RWPE1 (cell line): ENCODE measurements at regions not wholly inside any gene's neighbourhood (a gene's known extent, or its start where the extent isn't known, plus 50 kb on each side); places are given as distances from the start of the nearest gene placed in this dataset.

Experiments used
- CTCF ChIA-PET: fragments of 350-600 bp; sonication (Branson Sonifier 250); formaldehyde crosslinking; extraction: SDS; loops from one replicate; lab custom pipeline; 2021; lab: Yijun Ruan, JAX
- POLR2A ChIA-PET: fragments of 400-600 bp; formaldehyde crosslinking; extraction: SDS; loops from one replicate; lab custom pipeline; 2020; ENCODE audit warnings: antibody characterized with exemption; ENCODE audit not compliant: low non-redundant PET; lab: Yijun Ruan, JAX
- DNase-seq: peaks from one replicate; pipeline ENCODE4 v3.0.0; 2012; ENCODE audit warnings: low spot score
- H3K27ac ChIP-seq: fragments of 450-650 bp; 2 replicates; pipeline ENCODE4 v1.5.1; 2017
- CTCF ChIP-seq: fragments of 450-650 bp; conservative IDR thresholded peaks from 2 replicates; pipeline ENCODE4 v1.5.1; 2017; ENCODE audit warnings: low read depth, mild to moderate bottlenecking

- no peak for DNase-seq
- ChIA-PET POLR2A (no interaction called here), CTCF (no interaction called here)
- TF ChIP-seq CTCF, result no peak
- no peak overlapping the region for H3K27ac ChIP-seq
Measured at GRCh38 chr3:118742760-118743159, 291.9 kb downstream of the IGSF11 start.

- H3K27ac ChIP-seq, result no peak overlapping the region
- no peak for TF ChIP-seq CTCF
- ChIA-PET CTCF (no interaction called here), POLR2A (no interaction called here)
- no peak for DNase-seq
Measured at GRCh38 chr3:118744186-118744585, 290.5 kb downstream of the IGSF11 start.

GRCh38 chr3:118754406-118755252 is 280.0 kb downstream of the IGSF11 start:
- H3K27ac ChIP-seq, result no peak overlapping the region
- CTCF ChIA-PET, result no interaction called here
- no peak for TF ChIP-seq CTCF
- POLR2A ChIA-PET, result no interaction called here
- DNase-seq, result no peak

GRCh38 chr3:118755253-118755801 is 279.3 kb downstream of the IGSF11 start:
- CTCF ChIA-PET, result no interaction called here
- no peak for DNase-seq
- no peak for TF ChIP-seq CTCF
- POLR2A ChIA-PET, result no interaction called here
- H3K27ac ChIP-seq, result no peak overlapping the region

GRCh38 chr3:118760585-118761290 is 273.9 kb downstream of the IGSF11 start:
- H3K27ac ChIP-seq, result no peak overlapping the region
- DNase-seq, result no peak
- ChIA-PET CTCF (interaction anchor here (0.6 to 0.7 kb wide), 2 partner anchors 33 to 143 kb away, joined by 3 read pairs; no protein-coding TSS in a partner anchor), POLR2A (no interaction called here)
- TF ChIP-seq CTCF, result no peak

- POLR2A ChIA-PET, result no interaction called here
- CTCF ChIA-PET, result interaction anchor here (0.6 to 0.7 kb wide), 2 partner anchors 33 to 143 kb away, joined by 3 read pairs; no protein-coding TSS in a partner anchor
- DNase-seq, result no peak
- no peak overlapping the region for H3K27ac ChIP-seq
- TF ChIP-seq CTCF, result no peak
Measured at GRCh38 chr3:118761291-118761606, 273.4 kb downstream of the IGSF11 start.
